HepG2 (cell line): ENCODE measurements at regions not wholly inside any gene's neighbourhood (a gene's known extent, or its start where the extent isn't known, plus 50 kb on each side); places are given as distances from the start of the nearest gene placed in this dataset.

ENCODE experiments used
- ATAC-seq: fragments of 200-7000 bp; cut with Tn5 transposase; 3 replicates; pipeline ENCODE4 v1.9.1; 2020; ENCODE audit warnings: mild to moderate bottlenecking, moderate library complexity
- BruUV-seq: library from RNA; stranded (reverse); fragments of 400-500 nt; replicated peaks from 2 replicates; lab custom pipeline; 2021; lab: Mats Ljungman, UMichigan
- CTCF ChIA-PET: fragments of 300-600 bp; formaldehyde crosslinking; extraction: SDS; loops from one replicate; lab custom pipeline; 2021; ENCODE audit warnings: low total read pairs, inconsistent platforms, low intra/inter-chr PET ratio; lab: Yijun Ruan, JAX
- POLR2A ChIA-PET: fragments of 350-600 bp; sonication (Branson Sonifier 250); formaldehyde crosslinking; loops from one replicate; lab custom pipeline; 2020; ENCODE audit warnings: antibody characterized with exemption, inconsistent platforms; lab: Yijun Ruan, JAX
- DNase-seq: peaks from one replicate; pipeline ENCODE4 v3.0.0-alpha.2; 2015; ENCODE audit warnings: low spot score
- FAIRE-seq: peaks from 3 replicates; lab custom pipeline; 2011; peaks lifted over from hg19 to GRCh38; lab: Jason Lieb, UNC
- H2AFZ ChIP-seq: one replicate; pipeline ENCODE4 v1.6.1; 2011; ENCODE audit warnings: low read length, inconsistent platforms
- H3K27ac ChIP-seq: fragments of 300-600 bp; 3 replicates; pipeline ENCODE4 v1.8.0; 2011; ENCODE audit warnings: mixed run types, mild to moderate bottlenecking, mixed read lengths, low read length, inconsistent platforms; ENCODE audit not compliant: insufficient read depth; ENCODE audit errors: extremely low read length
- H3K27me3 ChIP-seq, 2 experiments: fragments of 200-600 bp in 1 of 2; 2 replicates in 1 of 2; 3 replicates in 1 of 2; pipeline versions ENCODE4 v1.6.0 to v1.8.0; 2011; ENCODE audit warnings: low read length in 2 of 2, mild to moderate bottlenecking in 2 of 2, moderate library complexity in 2 of 2, inconsistent platforms in 1 of 2; ENCODE audit not compliant: insufficient read depth in 2 of 2, control insufficient read depth in 1 of 2
- H3K36me3 ChIP-seq, 2 experiments: fragments of 200-600 bp in 1 of 2; replicated peaks in 1 of 2; 2 replicates in 1 of 2; 3 replicates in 1 of 2; pipeline versions ENCODE4 v1.5.1 to v1.8.0; 2011; ENCODE audit warnings: low read length in 2 of 2, inconsistent platforms in 1 of 2; ENCODE audit not compliant: insufficient read depth in 2 of 2, control insufficient read depth in 1 of 2
- H3K4me1 ChIP-seq: 2 replicates; pipeline ENCODE4 v1.5.1; 2012; ENCODE audit warnings: low read length, inconsistent platforms; ENCODE audit not compliant: insufficient read depth
- H3K4me2 ChIP-seq: 2 replicates; pipeline ENCODE4 v1.6.0; 2011; ENCODE audit warnings: low read depth, low read length, inconsistent platforms
- H3K4me3 ChIP-seq, 3 experiments: fragments of 200-600 bp in 1 of 3; sonication (generic), shearing (Covaris generic) in 1 of 3; replicated peaks in 1 of 3; 2 replicates each; pipeline ENCODE4 v1.5.1; 2011 to 2016; ENCODE audit warnings: low read length in 3 of 3, inconsistent platforms in 2 of 3, low read depth in 2 of 3, mild to moderate bottlenecking in 2 of 3, control low read depth in 1 of 3, mixed read lengths in 1 of 3; ENCODE audit not compliant: insufficient read depth in 1 of 3
- H3K79me2 ChIP-seq: one replicate; pipeline ENCODE4 v1.6.1; 2011; ENCODE audit warnings: low read length, inconsistent platforms; ENCODE audit not compliant: insufficient read depth
- H3K9ac ChIP-seq: 2 replicates; pipeline ENCODE4 v1.6.0; 2011; ENCODE audit warnings: mild to moderate bottlenecking, low read depth, low read length, inconsistent platforms; ENCODE audit not compliant: insufficient read depth
- H3K9me3 ChIP-seq: 2 replicates; pipeline ENCODE4 v1.5.1; 2012; ENCODE audit warnings: mild to moderate bottlenecking, low read length
- H4K20me1 ChIP-seq: 2 replicates; pipeline ENCODE4 v1.6.0; 2011; ENCODE audit warnings: inconsistent platforms, mild to moderate bottlenecking, low read length, moderate library complexity; ENCODE audit not compliant: insufficient read depth
- FOXK2 ChIP-seq: fragments of 450-650 bp; IDR thresholded peaks from 2 replicates; pipeline ENCODE4 v1.6.1; 2016
- HOXA3 ChIP-seq: sonication (generic); formaldehyde crosslinking; IDR thresholded peaks from 2 replicates; pipeline ENCODE4 v1.5.0; 2020; ENCODE audit warnings: missing genetic modification reagents
- JARID2 ChIP-seq: sonication (generic); formaldehyde crosslinking; IDR thresholded peaks from 2 replicates; pipeline ENCODE4 v1.8.1; 2023; ENCODE audit warnings: missing genetic modification reagents, inconsistent platforms; ENCODE audit not compliant: insufficient replicate concordance
- MATR3 ChIP-seq: sonication (generic); formaldehyde crosslinking; IDR thresholded peaks from 2 replicates; pipeline ENCODE4 v1.4.0; 2020; ENCODE audit warnings: missing genetic modification reagents
- MED1 ChIP-seq: sonication (generic); formaldehyde crosslinking; IDR thresholded peaks from 2 replicates; pipeline ENCODE4 v1.4.0; 2020; ENCODE audit warnings: missing genetic modification reagents
- RFXANK ChIP-seq: IDR thresholded peaks from 2 replicates; pipeline ENCODE4 v1.6.1; 2016
- RNF2 ChIP-seq: fragments of 450-650 bp; conservative IDR thresholded peaks from 2 replicates; pipeline ENCODE4 v1.6.1; 2016; ENCODE audit warnings: low read depth
- TARDBP ChIP-seq: sonication (generic); formaldehyde crosslinking; IDR thresholded peaks from 2 replicates; pipeline ENCODE4 v1.8.0; 2022; ENCODE audit warnings: mild to moderate bottlenecking, missing genetic modification reagents
- U2AF2 ChIP-seq: fragments of 200-400 bp; formaldehyde crosslinking; IDR thresholded peaks from 2 replicates; pipeline ENCODE4 v1.6.1; 2017; ENCODE audit warnings: low read depth, mild to moderate bottlenecking, low read length
- ZBTB1 ChIP-seq: sonication (generic); formaldehyde crosslinking; IDR thresholded peaks from 2 replicates; pipeline ENCODE4 v1.4.0; 2020; ENCODE audit warnings: missing genetic modification reagents, borderline replicate concordance
- ZNF253 ChIP-seq: sonication (generic); formaldehyde crosslinking; IDR thresholded peaks from 2 replicates; pipeline ENCODE4 v1.8.0; 2022; ENCODE audit warnings: mild to moderate bottlenecking, missing genetic modification reagents, borderline replicate concordance
- ZNF615 ChIP-seq: sonication (generic); formaldehyde crosslinking; IDR thresholded peaks from 2 replicates; pipeline ENCODE4 v1.5.0; 2020; ENCODE audit warnings: mild to moderate bottlenecking, missing genetic modification reagents, borderline replicate concordance
- ZNF644 ChIP-seq: IDR thresholded peaks from 2 replicates; pipeline ENCODE4 v1.6.1; 2016; ENCODE audit warnings: low read depth
- WGBS: methylation state at CpG from one replicate; pipeline ENCODE4 v1.1.6; 2017; ENCODE audit warnings: low lambda C conversion rate; 5-methylcytosine and 5-hydroxymethylcytosine counted together
- in situ Hi-C: cut with HindIII; loops from 2 replicates; pipeline ENCODE4 v1.10.0; 2017; ENCODE audit warnings: low pct_unique_long_range_greater_than_20kb; ENCODE audit not compliant: extremely low pct_ligation_motif_present
- intact Hi-C: fragments of 100-400 bp; cut with micrococcal nuclease; formaldehyde crosslinking; loops from one replicate; pipeline ENCODE4 v1.10.0; 2022; ENCODE audit not compliant: unreplicated experiment
- TF ChIP-seq, protein P1 (sequence below): sonication (generic); formaldehyde crosslinking; IDR thresholded peaks from 2 replicates; pipeline ENCODE4 v1.8.1; 2023; ENCODE audit warnings: mild to moderate bottlenecking, missing genetic modification reagents, borderline replicate concordance

DNA sequence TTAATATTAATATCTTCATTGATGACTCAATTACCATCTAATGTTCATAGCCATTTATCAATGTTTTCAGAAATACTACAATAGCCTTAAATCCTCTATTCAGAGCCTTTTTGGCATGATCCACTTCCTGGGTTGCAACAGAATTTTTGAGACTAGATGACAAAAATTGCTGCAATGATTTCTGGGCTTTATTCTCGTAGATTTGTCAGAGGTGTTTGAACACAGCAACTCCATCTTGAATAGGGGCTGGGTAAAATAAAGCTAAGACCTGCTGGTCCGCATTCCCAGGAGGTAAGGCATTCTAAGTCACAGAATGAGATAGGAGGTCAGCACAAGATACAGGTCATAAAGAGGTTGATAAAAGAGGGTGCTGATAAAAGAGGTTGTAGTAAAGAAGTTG is 165.8 kb upstream of the CNOT2 start:
- no peak overlapping the region for H3K4me2 ChIP-seq
- 52% methylated on average over 2 of the region's 2 CpGs for WGBS
- ChIA-PET POLR2A (no interaction called here), CTCF (no interaction called here)
- H3K4me3 ChIP-seq: no peak overlapping the region
- no peak overlapping the region for H3K9ac ChIP-seq
- intact Hi-C loops (no loop called here), in situ Hi-C loops (no loop called here)
- no peak overlapping the region for H3K27ac ChIP-seq
- no peaks in the 10 kb centered on the region for H3K4me1 ChIP-seq
- no peak overlapping the region for H2AFZ ChIP-seq
- FAIRE-seq (no peak), DNase-seq (no peak), ATAC-seq (no peak)
- H4K20me1 ChIP-seq: no peaks in the 10 kb centered on the region
- no TSS peak for BruUV-seq
- no peaks in the 10 kb centered on the region for H3K79me2 ChIP-seq
- TF ChIP-seq FOXK2 (no peak), JARID2 (CRISPR knock-in tag) (no peak), ZNF253 (CRISPR knock-in tag) (no peak), RNF2 (no peak), ZNF644 (no peak), MATR3 (CRISPR knock-in tag) (no peak), TARDBP (CRISPR knock-in tag) (no peak), U2AF2 (no peak), ZBTB1 (CRISPR knock-in tag) (no peak), ZNF615 (CRISPR knock-in tag) (no peak), MED1 (CRISPR knock-in tag) (no peak), RFXANK (CRISPR knock-in tag) (no peak), HOXA3 (CRISPR knock-in tag) (no peak)
- TF ChIP-seq, protein P1, sequence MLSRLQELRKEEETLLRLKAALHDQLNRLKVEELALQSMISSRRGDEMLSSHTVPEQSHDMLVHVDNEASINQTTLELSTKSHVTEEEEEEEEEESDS: no peak
- H3K9me3 ChIP-seq: no peaks in the 10 kb centered on the region
- H3K36me3 ChIP-seq: no peaks in the 10 kb centered on the region
- H3K27me3 ChIP-seq: no peaks in the 10 kb centered on the region
